ENCODE measurements at regions not wholly inside any gene's neighbourhood (a gene's known extent, or its start where the extent isn't known, plus 50 kb on each side); places are given as distances from the start of the nearest gene placed in this dataset.
"Not testable (repeated sequence)": the region's sequence is repeated elsewhere in the genome, so short reads cannot be mapped to it uniquely, and the experiment has no call there.

GRCh38 chr10:44116474-44116873 lies 268.4 kb downstream of the CXCL12 start:
- in situ Hi-C loops (cut with HindIII; ENCODE audit: low pct_ligation_motif_present, low sequenced_read_pairs) = no loop called here
- DNase-seq = no peak
- no peaks in the 10 kb centered on the region for H3K36me3 ChIP-seq (replicated peaks)
- H3K27me3 ChIP-seq (replicated peaks) = no peaks in the 10 kb centered on the region
- no peak overlapping the region for H3K27ac ChIP-seq
- TF ChIP-seq CTCF (IDR thresholded peaks at IDR 0.05; ENCODE audit: low read depth, low read length, missing control alignments) = no peak
- H3K4me3 ChIP-seq (ENCODE audit: low read depth, low read length) = no peak overlapping the region

GRCh38 chr10:44115516-44115915 lies 269.4 kb downstream of the CXCL12 start:
- Histone ChIP-seq H3K36me3 (replicated peaks) (no peaks in the 10 kb centered on the region), H3K27ac (no peak overlapping the region), H3K27me3 (replicated peaks) (no peaks in the 10 kb centered on the region), H3K4me3 (ENCODE audit: low read depth, low read length) (no peak overlapping the region)
- DNase-seq = no peak
- no peak for TF ChIP-seq CTCF (IDR thresholded peaks at IDR 0.05; ENCODE audit: low read depth, low read length, missing control alignments)
- in situ Hi-C loops (cut with HindIII; ENCODE audit: low pct_ligation_motif_present, low sequenced_read_pairs) = no loop called here

- no peak for TF ChIP-seq CTCF (IDR thresholded peaks at IDR 0.05; ENCODE audit: low read depth, low read length, missing control alignments)
- DNase-seq = no peak
- no peak overlapping the region for H3K4me3 ChIP-seq (ENCODE audit: low read depth, low read length)
- in situ Hi-C loops (cut with HindIII; ENCODE audit: low pct_ligation_motif_present, low sequenced_read_pairs) = no loop called here
- no peaks in the 10 kb centered on the region for H3K36me3 ChIP-seq (replicated peaks)
- H3K27me3 ChIP-seq (replicated peaks) = no peaks in the 10 kb centered on the region
- no peak overlapping the region for H3K27ac ChIP-seq
Measured at GRCh38 chr10:44114441-44114840, 270.5 kb downstream of the CXCL12 start.

GRCh38 chr10:44112280-44112679 lies 272.6 kb downstream of the CXCL12 start:
- H3K27me3 ChIP-seq (replicated peaks); H3K4me3 ChIP-seq (ENCODE audit: low read depth, low read length); in situ Hi-C loops (cut with HindIII; ENCODE audit: low pct_ligation_motif_present, low sequenced_read_pairs); H3K27ac ChIP-seq; DNase-seq; H3K36me3 ChIP-seq (replicated peaks): not testable (repeated sequence)

GRCh38 chr10:44105696-44106095 lies 279.2 kb downstream of the CXCL12 start:
- in situ Hi-C loops (cut with HindIII; ENCODE audit: low pct_ligation_motif_present, low sequenced_read_pairs) = no loop called here
- Histone ChIP-seq H3K4me3 (ENCODE audit: low read depth, low read length) (no peak overlapping the region), H3K36me3 (replicated peaks) (no peaks in the 10 kb centered on the region), H3K27ac (no peak overlapping the region), H3K27me3 (replicated peaks) (no peaks in the 10 kb centered on the region)
- no peak for DNase-seq
- no peak for TF ChIP-seq CTCF (IDR thresholded peaks at IDR 0.05; ENCODE audit: low read depth, low read length, missing control alignments)

- Histone ChIP-seq H3K27ac (no peak overlapping the region), H3K4me3 (ENCODE audit: low read depth, low read length) (no peak overlapping the region), H3K36me3 (replicated peaks) (no peaks in the 10 kb centered on the region), H3K27me3 (replicated peaks) (no peaks in the 10 kb centered on the region)
- DNase-seq = no peak
- in situ Hi-C loops (cut with HindIII; ENCODE audit: low pct_ligation_motif_present, low sequenced_read_pairs) = no loop called here
- TF ChIP-seq CTCF (IDR thresholded peaks at IDR 0.05; ENCODE audit: low read depth, low read length, missing control alignments) = no peak
Measured at GRCh38 chr10:44102726-44103255, 282.1 kb downstream of the CXCL12 start.

Data from brain microvascular endothelial cell (primary cell).